Ascending aorta (tissue), 2 donors: ENCODE measurements at regions not wholly inside any gene's neighbourhood (a gene's known extent, or its start where the extent isn't known, plus 50 kb on each side); places are given as distances from the start of the nearest gene placed in this dataset.

Experiments used
- DNase-seq, 2 donors: peaks; one replicate each; pipeline ENCODE4 v3.0.0-alpha.2; 2019; ENCODE audit warnings: low spot score in 2 of 2
- H3K27ac ChIP-seq, 2 donors: fragments of 200-600 bp; sonication (generic); one replicate each; pipeline ENCODE4 v1.5.1; 2016 to 2017; ENCODE audit warnings: mild to moderate bottlenecking in 1 of 2
- H3K27me3 ChIP-seq: fragments of 200-600 bp; sonication (generic); one replicate; pipeline ENCODE4 v1.5.1; 2017
- H3K36me3 ChIP-seq, 2 donors: fragments of 200-600 bp; sonication (generic); one replicate each; pipeline ENCODE4 v1.5.1; 2016
- H3K4me1 ChIP-seq, 2 donors: fragments of 200-600 bp; sonication (generic); one replicate each; pipeline ENCODE4 v1.5.1; 2016 to 2017; ENCODE audit warnings: mild to moderate bottlenecking in 1 of 2
- H3K4me3 ChIP-seq, 2 donors: fragments of 200-600 bp; sonication (generic); one replicate each; pipeline ENCODE4 v1.5.1; 2016 to 2017; ENCODE audit warnings: mild to moderate bottlenecking in 1 of 2
- H3K9me3 ChIP-seq, 2 donors: fragments of 200-600 bp; sonication (generic); one replicate each; pipeline ENCODE4 v1.5.1; 2016
- CTCF ChIP-seq, 3 experiments: fragments of 200-600 bp in 2 of 3; fragments of 450-650 bp in 1 of 3; sonication (generic) in 2 of 3; IDR thresholded peaks; one replicate each; pipeline ENCODE4 v1.5.1; 2016 to 2019; ENCODE audit warnings: antibody characterized with exemption in 3 of 3, mild to moderate bottlenecking in 1 of 3, moderate library complexity in 1 of 3
- intact Hi-C: fragments of 100-400 bp; cut with DNase I; formaldehyde crosslinking; loops from one replicate; pipeline ENCODE4 v1.15.1; 2023

DNA sequence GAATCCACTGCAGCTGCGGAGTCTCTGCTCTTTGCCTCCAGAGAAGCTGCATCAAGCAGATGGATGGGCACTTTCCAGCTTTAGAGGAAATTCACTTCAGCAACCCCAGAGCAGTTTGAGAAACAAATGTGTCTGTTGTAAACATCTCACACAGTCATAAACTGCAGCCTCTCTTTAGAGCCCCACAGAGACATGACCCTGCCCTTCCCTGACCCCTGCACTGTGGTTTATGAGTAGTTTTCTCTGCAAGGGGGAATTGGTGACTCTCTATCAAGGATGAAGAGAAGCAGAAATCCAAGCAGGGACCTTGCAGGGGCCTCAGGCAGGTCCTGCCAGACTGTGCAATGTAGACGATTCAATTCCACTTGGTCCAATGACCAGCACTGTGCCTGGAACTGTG lies 160.2 kb downstream of the SH2D4B start:
- DNase-seq, result no peak
- intact Hi-C loops, result no loop called here
- Histone ChIP-seq H3K27me3 (no peaks in the 10 kb centered on the region), H3K4me1 (peaks cover 0 to 2% of the 10 kb centered on the region in 2 donors), H3K36me3 (no peaks in the 10 kb centered on the region), H3K9me3 (no peaks in the 10 kb centered on the region), H3K4me3 (no peak overlapping the region), H3K27ac (no peak overlapping the region)
- no peak for TF ChIP-seq CTCF (IDR thresholded peaks at IDR 0.05)

- DNase-seq, result peak in 1 of 2 donors; percentile 79
- Histone ChIP-seq H3K27ac (no peak overlapping the region), H3K4me1 (peaks cover 0 to 2% of the 10 kb centered on the region in 2 donors), H3K36me3 (no peaks in the 10 kb centered on the region), H3K9me3 (no peaks in the 10 kb centered on the region), H3K27me3 (no peaks in the 10 kb centered on the region), H3K4me3 (no peak overlapping the region)
- TF ChIP-seq CTCF (IDR thresholded peaks at IDR 0.05), result peak; percentile 34 to 73 (median 61)
- intact Hi-C loops, result no loop called here
Observed at GRCh38 chr10:80699602-80700039, 161.9 kb downstream of the SH2D4B start.

DNA sequence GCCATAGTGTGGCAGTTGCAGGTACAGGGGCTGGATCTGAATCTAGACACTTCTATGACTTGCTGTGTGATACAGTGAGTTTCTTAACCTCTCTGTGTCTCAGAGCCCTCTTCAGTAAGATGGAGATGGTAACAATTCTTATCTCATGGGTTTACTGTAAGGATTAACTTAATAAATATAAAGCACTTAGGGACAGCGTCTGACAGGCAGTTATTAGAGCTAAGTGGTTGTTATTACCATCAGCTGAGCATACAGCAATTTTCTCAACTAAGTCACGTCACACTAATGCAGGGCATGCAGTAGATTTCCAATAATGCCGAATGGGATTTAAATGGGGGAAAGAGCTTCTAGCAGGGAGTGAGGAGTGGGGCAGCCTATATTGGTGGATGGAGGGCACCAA lies 162.6 kb downstream of the SH2D4B start:
- Histone ChIP-seq H3K27me3 (no peaks in the 10 kb centered on the region), H3K4me3 (no peak overlapping the region), H3K4me1 (peaks cover 0 to 2% of the 10 kb centered on the region in 2 donors), H3K9me3 (no peaks in the 10 kb centered on the region), H3K36me3 (no peaks in the 10 kb centered on the region), H3K27ac (no peak overlapping the region)
- no peak for DNase-seq
- no peak for TF ChIP-seq CTCF (IDR thresholded peaks at IDR 0.05)
- intact Hi-C loops, result no loop called here

- Histone ChIP-seq H3K27me3 (no peaks in the 10 kb centered on the region), H3K9me3 (no peaks in the 10 kb centered on the region), H3K4me3 (no peak overlapping the region), H3K4me1 (peaks cover 0 to 2% of the 10 kb centered on the region in 2 donors), H3K27ac (no peak overlapping the region), H3K36me3 (no peaks in the 10 kb centered on the region)
- no peak for TF ChIP-seq CTCF (IDR thresholded peaks at IDR 0.05)
- DNase-seq, result no peak
- intact Hi-C loops, result no loop called here
Observed at GRCh38 chr10:80700760-80701444, 163.2 kb downstream of the SH2D4B start.

- no peak overlapping the region for H3K27ac ChIP-seq
- intact Hi-C loops, result no loop called here
- H3K27me3 ChIP-seq, result no peaks in the 10 kb centered on the region
- TF ChIP-seq CTCF (IDR thresholded peaks at IDR 0.05), result no peak
- H3K9me3 ChIP-seq, result no peaks in the 10 kb centered on the region
- no peak overlapping the region for H3K4me3 ChIP-seq
- no peaks in the 10 kb centered on the region for H3K36me3 ChIP-seq
- peaks cover 0 to 2% of the 10 kb centered on the region in 2 donors for H3K4me1 ChIP-seq
- DNase-seq, result no peak
Observed at GRCh38 chr10:80701706-80702105, 164.0 kb downstream of the SH2D4B start.
